ENCODE measurements at regions not wholly inside any gene's neighbourhood (a gene's known extent, or its start where the extent isn't known, plus 50 kb on each side); places are given as distances from the start of the nearest gene placed in this dataset.
A peak's percentile ranks its signal among the peaks of the same experiment; 100 is the strongest.

- Mint-ChIP-seq H3K9me3 (no peaks in the 10 kb centered on the region), H3K27ac (no peak overlapping the region), H3K4me3 (no peak overlapping the region), H3K36me3 (ENCODE audit: low read depth) (no peaks in the 10 kb centered on the region), H3K27me3 (ENCODE audit: insufficient read depth) (no peaks in the 10 kb centered on the region; the same call in 1 of the 2 replicates), H3K4me1 (ENCODE audit: low read depth) (peaks cover 45% of the 10 kb centered on the region)
- no peak for DNase-seq
- no peak for TF ChIP-seq CTCF (IDR thresholded peaks at IDR 0.05)
These were observed 87.6 kb upstream of the GALNT5 start for GRCh38 chr2:157169889-157170288.

- H3K36me3 Mint-ChIP-seq (ENCODE audit: low read depth) = no peaks in the 10 kb centered on the region
- TF ChIP-seq CTCF (IDR thresholded peaks at IDR 0.05) = no peak
- no peak overlapping the region for H3K27ac Mint-ChIP-seq
- no peak for DNase-seq
- H3K4me3 Mint-ChIP-seq = no peak overlapping the region
- peaks cover 49% of the 10 kb centered on the region for H3K4me1 Mint-ChIP-seq (ENCODE audit: low read depth)
- H3K9me3 Mint-ChIP-seq = no peaks in the 10 kb centered on the region
- H3K27me3 Mint-ChIP-seq (ENCODE audit: insufficient read depth) = no peaks in the 10 kb centered on the region; the same call in 1 of the 2 replicates
These were observed 87.2 kb upstream of the GALNT5 start for GRCh38 chr2:157170299-157170698.

- TF ChIP-seq CTCF (IDR thresholded peaks at IDR 0.05) = no peak
- Mint-ChIP-seq H3K27ac (no peak overlapping the region), H3K4me1 (ENCODE audit: low read depth) (peaks cover 62% of the 10 kb centered on the region), H3K9me3 (no peaks in the 10 kb centered on the region; the same call in 1 of the 2 replicates), H3K4me3 (no peak overlapping the region), H3K36me3 (ENCODE audit: low read depth) (peaks cover 11% of the 10 kb centered on the region), H3K27me3 (ENCODE audit: insufficient read depth) (no peaks in the 10 kb centered on the region; the same call in 1 of the 2 replicates)
- DNase-seq = no peak
These were observed 85.3 kb upstream of the GALNT5 start for GRCh38 chr2:157172239-157172638.

GRCh38 chr2:157172866-157173578, 84.5 kb upstream of the GALNT5 start:
- Mint-ChIP-seq H3K9me3 (no peaks in the 10 kb centered on the region; the same call in 1 of the 2 replicates), H3K36me3 (ENCODE audit: low read depth) (peaks cover 18% of the 10 kb centered on the region), H3K27me3 (ENCODE audit: insufficient read depth) (no peaks in the 10 kb centered on the region; the same call in 1 of the 2 replicates), H3K4me1 (ENCODE audit: low read depth) (peaks cover 69% of the 10 kb centered on the region), H3K4me3 (peak overlapping the region; percentile 74), H3K27ac (peak overlapping the region; percentile 95)
- TF ChIP-seq CTCF (IDR thresholded peaks at IDR 0.05) = no peak
- no peak for DNase-seq

GRCh38 chr2:157173740-157174184, 83.7 kb upstream of the GALNT5 start:
- peak overlapping the region; percentile 74 for H3K4me3 Mint-ChIP-seq
- no peaks in the 10 kb centered on the region; the same call in 1 of the 2 replicates for H3K27me3 Mint-ChIP-seq (ENCODE audit: insufficient read depth)
- H3K4me1 Mint-ChIP-seq (ENCODE audit: low read depth) = peaks cover 72% of the 10 kb centered on the region
- H3K36me3 Mint-ChIP-seq (ENCODE audit: low read depth) = peaks cover 18% of the 10 kb centered on the region
- peak overlapping the region; percentile 95 for H3K27ac Mint-ChIP-seq
- no peak for TF ChIP-seq CTCF (IDR thresholded peaks at IDR 0.05)
- no peaks in the 10 kb centered on the region; the same call in 1 of the 2 replicates for H3K9me3 Mint-ChIP-seq
- peak; percentile 98 for DNase-seq
